ENCODE measurements at regions not wholly inside any gene's neighbourhood (a gene's known extent, or its start where the extent isn't known, plus 50 kb on each side); places are given as distances from the start of the nearest gene placed in this dataset.

GRCh38 chr7:94810496-94810895 lies 96.9 kb upstream of the PPP1R9A start:
- CTCF ChIA-PET = no interaction called here

GRCh38 chr7:94813917-94814316 lies 93.5 kb upstream of the PPP1R9A start:
- H3K27ac ChIP-seq (ENCODE audit: low read depth, low read length) = no peak overlapping the region
- ChIA-PET POLR2A (no interaction called here), CTCF (no interaction called here)
- no peaks in the 10 kb centered on the region for H3K27me3 ChIP-seq (ENCODE audit: control insufficient read depth, insufficient read depth, low read length)
- TF ChIP-seq, protein P1, sequence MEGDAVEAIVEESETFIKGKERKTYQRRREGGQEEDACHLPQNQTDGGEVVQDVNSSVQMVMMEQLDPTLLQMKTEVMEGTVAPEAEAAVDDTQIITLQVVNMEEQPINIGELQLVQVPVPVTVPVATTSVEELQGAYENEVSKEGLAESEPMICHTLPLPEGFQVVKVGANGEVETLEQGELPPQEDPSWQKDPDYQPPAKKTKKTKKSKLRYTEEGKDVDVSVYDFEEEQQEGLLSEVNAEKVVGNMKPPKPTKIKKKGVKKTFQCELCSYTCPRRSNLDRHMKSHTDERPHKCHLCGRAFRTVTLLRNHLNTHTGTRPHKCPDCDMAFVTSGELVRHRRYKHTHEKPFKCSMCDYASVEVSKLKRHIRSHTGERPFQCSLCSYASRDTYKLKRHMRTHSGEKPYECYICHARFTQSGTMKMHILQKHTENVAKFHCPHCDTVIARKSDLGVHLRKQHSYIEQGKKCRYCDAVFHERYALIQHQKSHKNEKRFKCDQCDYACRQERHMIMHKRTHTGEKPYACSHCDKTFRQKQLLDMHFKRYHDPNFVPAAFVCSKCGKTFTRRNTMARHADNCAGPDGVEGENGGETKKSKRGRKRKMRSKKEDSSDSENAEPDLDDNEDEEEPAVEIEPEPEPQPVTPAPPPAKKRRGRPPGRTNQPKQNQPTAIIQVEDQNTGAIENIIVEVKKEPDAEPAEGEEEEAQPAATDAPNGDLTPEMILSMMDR (IDR thresholded peaks at IDR 0.05; ENCODE audit: low read depth, low read length) = no peak
- H3K9me3 ChIP-seq (ENCODE audit: control insufficient read depth, insufficient read depth, low read length) = no peaks in the 10 kb centered on the region
- no peak for DNase-seq (ENCODE audit: low read depth, low spot score)
- no peak overlapping the region for H3K4me3 ChIP-seq (ENCODE audit: low read depth, low read length)

More at GRCh38 chr7:94810496-94810895, 96.9 kb upstream of the PPP1R9A start:
- H3K27ac ChIP-seq (ENCODE audit: low read depth, low read length) = no peak overlapping the region
- POLR2A ChIA-PET = no interaction called here
- TF ChIP-seq, protein P1 (IDR thresholded peaks at IDR 0.05; ENCODE audit: low read depth, low read length) = no peak
- no peak for DNase-seq (ENCODE audit: low read depth, low spot score)
- H3K9me3 ChIP-seq (ENCODE audit: control insufficient read depth, insufficient read depth, low read length) = no peaks in the 10 kb centered on the region
- no peak overlapping the region for H3K4me3 ChIP-seq (ENCODE audit: low read depth, low read length)
- no peaks in the 10 kb centered on the region for H3K27me3 ChIP-seq (ENCODE audit: control insufficient read depth, insufficient read depth, low read length)

DNA sequence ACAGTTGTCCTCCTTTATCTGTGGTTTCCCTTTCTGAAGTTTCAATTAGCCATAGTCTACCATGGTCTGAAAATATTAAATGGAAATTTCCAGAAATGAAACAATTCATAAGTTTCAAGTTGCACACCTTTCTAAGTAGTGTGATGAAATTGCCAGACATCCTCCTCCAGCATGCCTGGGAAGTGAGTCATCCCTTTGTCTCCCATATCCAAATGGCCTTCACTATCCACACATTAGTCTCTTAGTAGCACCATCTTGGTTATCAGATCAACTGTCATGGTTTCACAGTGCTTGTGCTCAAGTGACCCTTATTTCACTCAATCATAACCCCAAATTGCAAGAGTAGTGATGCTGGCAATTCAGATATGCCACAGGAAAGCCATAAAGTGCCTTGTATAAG lies 83.4 kb upstream of the PPP1R9A start:
- TF ChIP-seq, protein P1 (IDR thresholded peaks at IDR 0.05; ENCODE audit: low read depth, low read length) = no peak
- no peak overlapping the region for H3K4me3 ChIP-seq (ENCODE audit: low read depth, low read length)
- H3K27ac ChIP-seq (ENCODE audit: low read depth, low read length) = no peak overlapping the region
- ChIA-PET POLR2A (no interaction called here), CTCF (no interaction called here)
- DNase-seq (ENCODE audit: low read depth, low spot score) = no peak
- H3K9me3 ChIP-seq (ENCODE audit: control insufficient read depth, insufficient read depth, low read length) = no peaks in the 10 kb centered on the region
- H3K27me3 ChIP-seq (ENCODE audit: control insufficient read depth, insufficient read depth, low read length) = no peaks in the 10 kb centered on the region

DNA sequence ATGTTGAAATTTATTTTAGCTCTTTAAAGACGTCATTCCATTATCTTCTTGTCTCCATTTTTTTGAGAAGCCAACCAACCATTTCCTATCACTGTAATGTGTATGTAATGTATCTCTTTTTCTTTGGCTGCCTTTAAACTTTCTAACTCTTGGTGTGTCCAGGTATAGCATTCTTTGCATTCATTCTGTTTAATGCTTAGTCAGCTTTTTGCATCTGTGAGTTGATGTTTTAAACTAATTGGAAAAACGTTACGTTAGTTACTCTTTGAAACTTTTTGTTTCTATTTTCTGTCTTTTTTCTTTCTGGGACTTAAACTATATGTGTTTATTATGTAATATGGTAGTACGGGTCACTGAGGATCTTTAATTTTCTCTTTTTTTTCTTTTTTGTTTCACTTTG lies 77.4 kb upstream of the PPP1R9A start:
- no peak for DNase-seq (ENCODE audit: low read depth, low spot score)
- TF ChIP-seq, protein P1 (IDR thresholded peaks at IDR 0.05; ENCODE audit: low read depth, low read length) = no peak
- no peaks in the 10 kb centered on the region for H3K27me3 ChIP-seq (ENCODE audit: control insufficient read depth, insufficient read depth, low read length)
- H3K4me3 ChIP-seq (ENCODE audit: low read depth, low read length) = no peak overlapping the region
- ChIA-PET POLR2A (no interaction called here), CTCF (no interaction called here)
- H3K27ac ChIP-seq (ENCODE audit: low read depth, low read length) = no peak overlapping the region
- H3K9me3 ChIP-seq (ENCODE audit: control insufficient read depth, insufficient read depth, low read length) = no peaks in the 10 kb centered on the region

DNA sequence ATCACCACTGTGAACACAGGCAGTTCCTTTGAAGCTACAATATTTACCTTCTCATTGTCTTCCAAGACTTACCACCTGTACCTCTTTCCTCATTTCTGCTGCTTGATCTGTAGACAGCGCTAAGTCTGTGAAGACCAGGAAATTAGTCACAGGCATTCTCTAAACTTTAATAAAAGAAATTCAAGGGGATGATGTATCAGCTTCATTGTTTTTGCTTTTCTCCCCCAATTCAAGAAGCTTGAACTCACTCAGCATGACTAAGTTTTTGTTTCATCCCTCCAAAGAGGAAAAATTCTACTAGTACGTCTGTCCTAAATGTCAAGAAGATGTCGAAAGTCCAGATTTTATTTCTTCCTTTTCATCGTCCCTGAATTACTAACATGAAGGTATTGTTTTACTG lies 75.3 kb upstream of the PPP1R9A start:
- DNase-seq (ENCODE audit: low read depth, low spot score) = no peak
- H3K27ac ChIP-seq (ENCODE audit: low read depth, low read length) = no peak overlapping the region
- H3K27me3 ChIP-seq (ENCODE audit: control insufficient read depth, insufficient read depth, low read length) = no peaks in the 10 kb centered on the region
- ChIA-PET CTCF (no interaction called here), POLR2A (no interaction called here)
- no peak overlapping the region for H3K4me3 ChIP-seq (ENCODE audit: low read depth, low read length)
- TF ChIP-seq, protein P1 (IDR thresholded peaks at IDR 0.05; ENCODE audit: low read depth, low read length) = no peak
- no peaks in the 10 kb centered on the region for H3K9me3 ChIP-seq (ENCODE audit: control insufficient read depth, insufficient read depth, low read length)

Measured in AG04450 (cell line).